Activated T-helper 2 cell treated with anti-CD3 and anti-CD28 coated beads, Interferon-gamma antibody, Interleukin-2, Interleukin-4, amounts not matched to agents 10 μg/mL and 5 μg/mL and 100 μg/mL, durations not matched to agents 14 hours and 24 hours and 36 hours (primary cell): ENCODE measurements at regions not wholly inside any gene's neighbourhood (a gene's known extent, or its start where the extent isn't known, plus 50 kb on each side); places are given as distances from the start of the nearest gene placed in this dataset.
"Not testable (repeated sequence)": the region's sequence is repeated elsewhere in the genome, so short reads cannot be mapped to it uniquely, and the experiment has no call there.

Experiments used
- DNase-seq: peaks from one replicate; pipeline ENCODE4 v3.0.0; 2021; ENCODE audit warnings: low spot score
- H3K27ac Mint-ChIP-seq: one replicate; pipeline ENCODE4 v1.8.0; 2021; ENCODE audit warnings: mixed read lengths
- H3K27me3 Mint-ChIP-seq: one replicate; pipeline ENCODE4 v1.8.0; 2021; ENCODE audit warnings: low read depth, mixed read lengths
- H3K36me3 Mint-ChIP-seq: one replicate; pipeline ENCODE4 v1.8.0; 2021; ENCODE audit warnings: low read depth, mixed read lengths
- H3K4me1 Mint-ChIP-seq: one replicate; pipeline ENCODE4 v1.8.0; 2021; ENCODE audit warnings: low read depth, mixed read lengths
- H3K4me3 Mint-ChIP-seq: one replicate; pipeline ENCODE4 v1.8.0; 2021; ENCODE audit warnings: low read depth, mild to moderate bottlenecking, moderate library complexity, mixed read lengths
- H3K9me3 Mint-ChIP-seq: one replicate; pipeline ENCODE4 v1.8.0; 2021; ENCODE audit warnings: mixed read lengths
- intact Hi-C: fragments of 100-400 bp; cut with micrococcal nuclease; formaldehyde crosslinking; loops from one replicate; pipeline ENCODE4 v1.15.1; 2023

DNA sequence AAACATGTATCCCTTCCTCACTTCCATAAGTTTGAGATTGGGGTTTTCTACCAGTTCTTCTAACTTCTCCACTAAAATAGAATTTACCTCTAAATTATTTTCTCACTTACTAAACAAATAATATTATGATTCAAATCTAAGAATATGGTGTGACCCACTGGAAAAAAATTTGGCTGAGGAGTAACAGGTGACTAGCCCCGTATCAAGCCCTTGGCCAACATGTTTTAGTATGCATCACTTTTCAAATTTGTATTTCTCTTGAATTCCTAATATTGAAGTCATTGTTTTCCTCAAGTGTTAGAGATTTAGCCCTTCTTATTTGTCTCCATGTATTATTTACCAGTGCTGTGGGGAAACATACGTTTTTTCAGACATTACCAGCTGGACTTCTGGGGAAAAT, 759.4 kb downstream of the NSUN3 start:
- Mint-ChIP-seq H3K9me3 (peaks cover 16% of the 10 kb centered on the region), H3K4me3 (no peak overlapping the region), H3K27me3 (no peaks in the 10 kb centered on the region), H3K27ac (no peak overlapping the region), H3K4me1 (no peaks in the 10 kb centered on the region), H3K36me3 (no peaks in the 10 kb centered on the region)
- no peak for DNase-seq
- intact Hi-C loops: no loop called here

DNA sequence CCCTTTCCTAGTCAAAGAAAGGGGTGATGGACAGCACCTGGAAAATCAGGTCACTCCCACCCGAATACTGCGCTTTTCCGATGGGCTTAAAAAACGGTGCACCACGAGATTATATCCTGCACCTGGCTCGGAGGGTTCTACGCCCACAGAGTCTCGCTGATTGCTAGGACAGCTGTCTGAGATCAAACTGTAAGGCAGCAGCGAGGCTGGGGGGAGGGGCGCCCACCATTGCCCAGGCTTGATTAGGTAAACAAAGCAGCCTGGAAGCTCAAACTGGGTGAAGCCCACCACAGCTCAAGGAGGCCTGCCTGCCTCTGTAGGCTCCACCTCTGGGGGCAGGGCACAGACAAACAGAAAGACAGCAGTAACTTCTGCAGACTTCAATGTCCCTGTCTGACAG, 783.4 kb downstream of the NSUN3 start:
- intact Hi-C loops: not testable (repeated sequence)
- H3K9me3 Mint-ChIP-seq: peaks cover 10% of the 10 kb centered on the region

DNA sequence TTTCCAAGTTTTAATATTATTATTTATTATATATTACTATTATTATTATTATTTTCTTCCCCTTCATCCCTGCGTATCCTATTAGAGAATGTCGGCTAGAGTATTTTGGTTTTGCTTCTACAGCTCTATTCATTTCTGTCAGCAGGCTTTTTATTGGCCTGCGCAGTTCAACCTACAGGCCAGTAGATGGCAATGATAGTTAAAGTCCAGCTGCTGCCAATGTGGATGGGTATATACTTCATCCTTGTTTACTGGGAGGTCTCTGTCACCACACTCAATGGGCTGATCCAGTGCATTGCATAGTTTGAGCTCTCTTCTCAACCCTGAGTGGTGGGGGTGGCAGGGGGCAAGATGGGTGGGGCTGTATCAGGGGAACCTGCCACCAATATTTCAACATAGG, 799.8 kb downstream of the NSUN3 start:
- intact Hi-C loops: no loop called here
- no peak for DNase-seq
- Mint-ChIP-seq H3K27me3 (no peaks in the 10 kb centered on the region), H3K36me3 (no peaks in the 10 kb centered on the region), H3K4me3 (no peak overlapping the region), H3K9me3 (peaks cover 42% of the 10 kb centered on the region), H3K27ac (no peak overlapping the region), H3K4me1 (no peaks in the 10 kb centered on the region)

More for the DNA sequence above, 783.4 kb downstream of the NSUN3 start:
- DNase-seq, H3K4me1 Mint-ChIP-seq, H3K4me3 Mint-ChIP-seq, H3K27me3 Mint-ChIP-seq, H3K27ac Mint-ChIP-seq, H3K36me3 Mint-ChIP-seq: not testable (repeated sequence)

DNA sequence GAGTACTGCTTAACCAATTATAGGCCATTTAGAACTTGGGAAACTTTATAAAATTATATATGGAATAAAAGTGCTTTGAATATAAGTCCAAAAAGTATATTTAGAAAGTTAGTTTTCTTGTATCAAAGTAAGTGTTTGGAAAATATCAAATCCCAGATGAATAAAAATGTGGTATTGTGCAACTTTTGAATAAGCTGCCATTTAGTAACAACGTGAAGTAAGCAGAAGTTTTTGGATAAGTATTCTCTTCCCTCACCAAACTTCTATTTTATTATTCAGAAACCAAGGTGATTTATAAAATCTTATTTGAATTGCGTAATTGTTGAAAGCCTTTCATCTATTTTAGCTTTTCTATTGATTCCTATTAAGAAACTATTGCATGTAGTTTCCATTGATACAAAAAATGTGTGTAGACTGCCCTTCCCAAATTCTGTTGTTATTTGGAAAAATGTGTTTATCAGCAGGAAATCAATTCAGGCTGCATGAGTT, 806.2 kb downstream of the NSUN3 start:
- Mint-ChIP-seq H3K36me3 (no peaks in the 10 kb centered on the region), H3K4me1 (no peaks in the 10 kb centered on the region), H3K27me3 (no peaks in the 10 kb centered on the region), H3K9me3 (peaks cover 9% of the 10 kb centered on the region), H3K27ac (no peak overlapping the region), H3K4me3 (no peak overlapping the region)
- DNase-seq: no peak
- intact Hi-C loops: no loop called here

DNA sequence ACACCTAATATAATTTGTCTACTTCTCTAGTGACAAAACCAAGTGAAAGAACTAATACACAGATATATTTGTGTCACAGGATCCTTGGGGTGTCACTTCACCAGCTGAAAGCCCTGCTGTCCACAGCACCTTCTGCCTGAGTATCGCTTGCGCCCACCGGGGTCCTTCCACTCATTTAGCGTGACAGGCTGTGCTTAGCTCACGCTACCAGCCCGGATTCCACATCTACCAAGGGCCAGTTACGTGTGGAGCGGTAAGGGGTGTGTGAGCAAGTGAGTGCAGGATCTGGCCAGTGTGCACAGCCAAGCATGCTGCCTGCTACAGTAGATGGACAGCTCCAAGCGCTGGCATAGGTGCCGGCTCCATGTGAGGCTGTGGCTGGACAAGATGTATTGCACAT, 810.9 kb downstream of the NSUN3 start:
- H3K4me1 Mint-ChIP-seq: no peaks in the 10 kb centered on the region
- no peak for DNase-seq
- no peak overlapping the region for H3K27ac Mint-ChIP-seq
- intact Hi-C loops: no loop called here
- H3K27me3 Mint-ChIP-seq: no peaks in the 10 kb centered on the region
- H3K9me3 Mint-ChIP-seq: peaks cover 8% of the 10 kb centered on the region
- no peak overlapping the region for H3K4me3 Mint-ChIP-seq
- no peaks in the 10 kb centered on the region for H3K36me3 Mint-ChIP-seq

DNA sequence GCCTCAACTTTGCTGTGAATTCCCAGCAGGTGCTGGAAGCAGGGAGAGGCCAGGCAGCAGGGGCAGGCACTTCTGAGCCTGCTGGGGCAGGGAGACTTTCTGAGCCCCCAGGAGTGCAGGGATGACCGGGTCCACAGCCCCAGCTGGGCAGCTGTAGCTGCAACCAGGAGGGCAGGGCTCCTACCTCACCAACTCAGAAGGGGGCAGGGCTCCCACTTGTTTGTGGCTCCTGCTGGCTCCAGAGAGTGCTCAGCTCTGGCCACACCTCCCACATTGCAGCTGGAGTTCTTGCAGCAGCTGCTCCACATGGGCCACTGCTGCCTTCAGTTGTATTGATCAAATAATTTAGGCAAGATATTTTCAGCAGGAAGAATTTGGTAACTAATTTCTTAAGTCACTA, 812.3 kb downstream of the NSUN3 start:
- no peak overlapping the region for H3K27ac Mint-ChIP-seq
- intact Hi-C loops: no loop called here
- peaks cover 8% of the 10 kb centered on the region for H3K9me3 Mint-ChIP-seq
- H3K27me3 Mint-ChIP-seq: no peaks in the 10 kb centered on the region
- no peaks in the 10 kb centered on the region for H3K4me1 Mint-ChIP-seq
- no peak for DNase-seq
- H3K36me3 Mint-ChIP-seq: no peaks in the 10 kb centered on the region
- no peak overlapping the region for H3K4me3 Mint-ChIP-seq

DNA sequence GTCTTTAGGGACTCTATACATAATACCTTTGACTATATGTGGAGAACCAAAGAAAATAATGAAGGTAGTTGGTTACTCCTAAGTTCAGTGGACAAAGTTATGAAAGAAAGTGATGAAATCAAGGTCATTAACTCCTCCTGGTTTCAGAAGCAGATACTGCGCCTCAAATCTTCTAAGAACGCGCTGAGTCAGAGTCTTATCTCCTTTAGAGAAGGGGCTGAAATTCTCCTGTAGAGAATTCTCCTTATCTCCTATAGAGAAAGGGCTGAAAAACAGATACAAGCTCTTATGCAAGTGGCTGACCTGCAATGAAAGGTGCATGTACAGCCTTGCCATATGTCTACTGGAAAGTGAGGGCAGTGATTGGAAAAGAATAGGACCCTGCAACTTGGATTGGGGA, 824.2 kb downstream of the NSUN3 start:
- no peak overlapping the region for H3K27ac Mint-ChIP-seq
- intact Hi-C loops: no loop called here

DNA sequence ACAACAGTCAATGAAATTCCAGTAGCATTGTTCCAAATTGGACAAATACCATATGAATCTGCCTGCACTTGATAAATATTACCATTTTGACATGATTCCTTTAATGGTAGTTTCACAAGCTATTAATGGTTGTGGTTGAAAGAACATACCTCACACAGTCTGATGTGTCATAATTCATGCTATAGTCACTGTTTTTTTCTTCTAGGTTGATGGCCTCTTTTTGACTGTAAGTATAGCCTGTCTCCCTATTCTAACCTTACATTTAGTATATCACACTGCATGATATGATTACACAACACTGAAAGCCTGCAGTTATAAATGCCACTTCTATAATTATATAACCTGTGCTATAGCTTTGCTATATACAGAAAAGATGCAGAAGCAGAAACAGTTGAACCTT, 834.1 kb downstream of the NSUN3 start:
- H3K36me3 Mint-ChIP-seq: no peaks in the 10 kb centered on the region
- no peaks in the 10 kb centered on the region for H3K4me1 Mint-ChIP-seq
- H3K27me3 Mint-ChIP-seq: no peaks in the 10 kb centered on the region
- no peak overlapping the region for H3K27ac Mint-ChIP-seq
- peaks cover 14% of the 10 kb centered on the region for H3K9me3 Mint-ChIP-seq
- H3K4me3 Mint-ChIP-seq: no peak overlapping the region
- intact Hi-C loops: no loop called here
- DNase-seq: no peak

More for the DNA sequence above, 824.2 kb downstream of the NSUN3 start:
- DNase-seq: no peak
- H3K27me3 Mint-ChIP-seq: no peaks in the 10 kb centered on the region
- H3K4me3 Mint-ChIP-seq: no peak overlapping the region
- H3K36me3 Mint-ChIP-seq: no peaks in the 10 kb centered on the region
- H3K9me3 Mint-ChIP-seq: peaks cover 14% of the 10 kb centered on the region
- no peaks in the 10 kb centered on the region for H3K4me1 Mint-ChIP-seq

DNA sequence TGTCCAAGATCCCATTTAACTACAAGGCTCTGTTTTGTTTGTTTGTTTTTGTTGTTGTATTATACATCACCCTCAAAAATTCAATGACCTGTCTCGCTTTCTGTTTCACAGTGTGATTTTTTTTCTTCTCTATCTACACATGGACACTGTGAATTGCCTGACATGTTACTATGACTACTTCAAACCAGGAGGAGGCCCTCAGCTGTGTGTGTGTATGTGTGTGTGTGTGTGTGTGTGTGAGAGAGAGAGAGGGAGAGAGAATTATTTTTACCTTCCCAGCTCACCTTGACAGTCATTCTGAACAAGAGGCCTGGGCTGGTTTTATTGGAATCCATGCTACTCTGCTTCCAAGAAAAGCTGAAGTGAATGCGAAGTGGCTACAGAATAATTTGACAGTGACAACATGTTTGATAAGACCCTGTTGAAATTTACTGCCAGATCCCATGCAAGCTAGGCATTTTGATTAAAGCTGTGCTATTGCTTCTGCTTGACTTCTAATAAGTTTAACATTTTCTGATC, 841.4 kb downstream of the NSUN3 start:
- no peak overlapping the region for H3K4me3 Mint-ChIP-seq
- no peaks in the 10 kb centered on the region for H3K27me3 Mint-ChIP-seq
- peaks cover 5% of the 10 kb centered on the region for H3K9me3 Mint-ChIP-seq
- no peaks in the 10 kb centered on the region for H3K4me1 Mint-ChIP-seq
- no peaks in the 10 kb centered on the region for H3K36me3 Mint-ChIP-seq
- no peak overlapping the region for H3K27ac Mint-ChIP-seq
- intact Hi-C loops: no loop called here
- no peak for DNase-seq

DNA sequence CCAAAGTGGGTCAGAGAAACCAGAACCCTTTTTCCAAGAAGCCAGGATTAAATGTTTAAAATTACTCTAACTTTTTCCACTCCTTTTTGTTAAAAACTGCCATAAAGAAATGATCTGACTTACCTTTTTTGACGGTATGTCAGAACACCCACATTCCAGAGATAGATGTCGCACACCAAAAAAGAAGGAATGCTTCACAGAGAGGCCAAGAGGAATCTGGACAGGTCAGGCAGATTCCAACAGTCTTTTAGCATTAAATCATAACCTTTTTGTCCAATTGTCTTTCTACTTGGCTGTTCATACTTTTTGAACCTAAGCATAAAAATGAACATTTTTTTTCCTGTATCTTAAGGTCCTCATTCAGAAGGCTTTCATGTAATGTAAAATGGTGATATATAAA, 846.9 kb downstream of the NSUN3 start:
- no peaks in the 10 kb centered on the region for H3K27me3 Mint-ChIP-seq
- peaks cover 8% of the 10 kb centered on the region for H3K9me3 Mint-ChIP-seq
- no peaks in the 10 kb centered on the region for H3K4me1 Mint-ChIP-seq
- no peak for DNase-seq
- H3K27ac Mint-ChIP-seq: no peak overlapping the region
- intact Hi-C loops: no loop called here
- no peak overlapping the region for H3K4me3 Mint-ChIP-seq
- H3K36me3 Mint-ChIP-seq: no peaks in the 10 kb centered on the region

DNA sequence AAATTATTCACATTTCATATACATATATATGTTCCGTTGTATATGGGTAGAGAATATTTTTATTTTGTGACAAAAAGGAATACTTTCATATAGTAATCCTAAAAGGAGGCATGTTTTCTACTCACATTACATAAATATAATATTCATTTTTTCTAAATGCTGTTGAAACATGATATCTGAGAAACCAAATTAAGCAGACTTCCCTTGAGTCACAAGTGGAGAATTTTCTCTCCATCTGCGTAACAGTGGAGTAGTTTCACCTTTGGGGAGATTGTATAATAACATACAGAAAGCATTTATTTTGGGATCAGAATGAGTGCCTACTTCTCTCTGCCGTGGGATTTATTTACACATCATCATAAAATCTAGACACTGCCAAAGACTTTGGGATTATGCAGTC, 849.8 kb downstream of the NSUN3 start:
- Mint-ChIP-seq H3K27ac (no peak overlapping the region), H3K4me1 (no peaks in the 10 kb centered on the region), H3K9me3 (peaks cover 7% of the 10 kb centered on the region), H3K36me3 (no peaks in the 10 kb centered on the region), H3K4me3 (no peak overlapping the region), H3K27me3 (no peaks in the 10 kb centered on the region)
- intact Hi-C loops: no loop called here
- no peak for DNase-seq

DNA sequence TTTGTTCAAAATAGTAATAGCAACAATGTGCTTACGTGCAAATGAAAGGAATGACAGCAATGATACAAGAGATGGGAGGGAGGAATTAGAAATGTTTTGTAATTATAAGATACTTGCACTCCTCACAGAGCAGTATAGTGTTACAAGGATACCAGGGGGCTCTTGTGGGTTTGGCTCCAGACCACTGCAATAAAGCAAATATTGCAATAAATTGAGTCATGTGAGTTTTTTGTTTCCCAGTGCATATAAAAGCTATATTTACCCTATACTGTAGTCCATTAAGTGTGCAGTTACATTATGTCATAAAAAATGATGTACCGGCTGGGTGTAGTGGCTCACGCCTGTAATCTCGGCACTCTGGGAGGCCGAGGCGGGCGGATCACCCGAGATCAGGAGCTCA, 864.3 kb downstream of the NSUN3 start:
- Mint-ChIP-seq H3K36me3 (no peaks in the 10 kb centered on the region), H3K4me1 (no peaks in the 10 kb centered on the region), H3K27me3 (no peaks in the 10 kb centered on the region), H3K9me3 (peaks cover 8% of the 10 kb centered on the region), H3K4me3 (no peak overlapping the region), H3K27ac (no peak overlapping the region)
- no peak for DNase-seq
- intact Hi-C loops: no loop called here

DNA sequence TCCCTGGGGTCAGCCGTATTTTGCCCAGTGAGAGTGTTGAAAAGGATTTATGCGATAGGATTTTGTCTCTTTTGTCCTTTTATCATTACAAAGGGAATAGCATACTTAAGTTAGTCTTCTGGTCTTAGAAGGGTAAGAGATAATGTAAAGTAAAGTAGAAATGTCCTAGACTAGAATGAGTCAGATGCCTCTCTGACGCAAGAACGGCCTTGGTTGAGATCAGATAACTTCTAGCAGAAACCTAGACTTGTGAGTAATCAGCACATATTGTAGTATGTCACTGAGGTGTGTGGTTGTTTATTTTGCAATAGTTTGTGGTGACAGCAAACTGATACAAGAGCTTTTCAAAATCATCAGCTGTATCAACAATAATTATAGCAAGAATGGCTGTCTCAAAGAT, 866.1 kb downstream of the NSUN3 start:
- H3K4me1 Mint-ChIP-seq: no peaks in the 10 kb centered on the region
- peaks cover 3% of the 10 kb centered on the region for H3K9me3 Mint-ChIP-seq
- intact Hi-C loops: no loop called here
- H3K4me3 Mint-ChIP-seq: no peak overlapping the region
- no peak overlapping the region for H3K27ac Mint-ChIP-seq
- no peaks in the 10 kb centered on the region for H3K36me3 Mint-ChIP-seq
- H3K27me3 Mint-ChIP-seq: no peaks in the 10 kb centered on the region
- no peak for DNase-seq
